ENCODE measurements at regions not wholly inside any gene's neighbourhood (a gene's known extent, or its start where the extent isn't known, plus 50 kb on each side); places are given as distances from the start of the nearest gene placed in this dataset.

GRCh38 chr7:47188653-47189315 is 393.1 kb downstream of the TNS3 start:
- no peak for DNase-seq (ENCODE audit: low read depth in 1 of 2, low spot score in 2 of 2)
- Histone ChIP-seq H3K4me3 (ENCODE audit: extremely low read depth in 1 of 4, insufficient read depth in 2 of 4, low read depth in 3 of 4, low read length in 4 of 4) (no peak overlapping the region), H3K23me2 (ENCODE audit: low read depth, low read length) (no peaks in the 10 kb centered on the region), H3K14ac (ENCODE audit: insufficient read length) (no peak overlapping the region), H2BK5ac (ENCODE audit: low read depth, low read length) (no peak overlapping the region), H3K79me1 (ENCODE audit: low read depth, low read length) (no peaks in the 10 kb centered on the region), H3K18ac (ENCODE audit: extremely low read depth, low read length) (no peak overlapping the region), H3K79me2 (ENCODE audit: control insufficient read depth in 1 of 2, insufficient read depth in 2 of 2, low read length in 2 of 2) (no peaks in the 10 kb centered on the region), H2BK12ac (ENCODE audit: low read depth, low read length) (no peak overlapping the region), H2AFZ (ENCODE audit: low read length) (no peak overlapping the region), H2AK5ac (ENCODE audit: low read depth, low read length) (no peak overlapping the region), H2BK20ac (ENCODE audit: low read length) (no peak overlapping the region), H3K27me3 (replicated peaks in 1 of 4; ENCODE audit: control insufficient read depth in 3 of 4, extremely low read depth in 1 of 4, insufficient read depth in 3 of 4, low read length in 3 of 4) (no peaks in the 10 kb centered on the region; a peak in 1 of 7 replicates), H3K9ac (replicated peaks in 1 of 4; ENCODE audit: extremely low read depth in 1 of 4, low read depth in 3 of 4, low read length in 3 of 4) (no peak overlapping the region), H4K8ac (ENCODE audit: extremely low read depth, insufficient read depth, low read length) (no peak overlapping the region), H4K91ac (replicated peaks; ENCODE audit: insufficient read length, low read length) (no peak overlapping the region), H3K23ac (ENCODE audit: insufficient read length) (no peak overlapping the region), H3K27ac (ENCODE audit: low read depth, low read length) (no peak overlapping the region), H4K5ac (ENCODE audit: insufficient read length, low read depth, low read length) (no peak overlapping the region), H3K4me1 (replicated peaks in 1 of 4; ENCODE audit: control insufficient read depth in 3 of 4, insufficient read depth in 4 of 4, low read length in 3 of 4) (no peaks in the 10 kb centered on the region), H3K56ac (replicated peaks; ENCODE audit: insufficient read length, low read depth, low read length) (no peak overlapping the region), H3K9me3 (ENCODE audit: insufficient read depth in 2 of 2, low read depth in 1 of 2, low read length in 1 of 2) (no peaks in the 10 kb centered on the region), H2BK120ac (replicated peaks; ENCODE audit: low read depth, low read length) (no peak overlapping the region), H3K4me2 (ENCODE audit: insufficient read depth in 1 of 2, low read depth in 2 of 2, low read length in 2 of 2) (no peak overlapping the region), H2BK15ac (ENCODE audit: low read length) (no peak overlapping the region), H3K36me3 (ENCODE audit: control insufficient read depth in 2 of 4, insufficient read depth in 4 of 4, low read length in 3 of 4) (no peaks in the 10 kb centered on the region), H4K20me1 (replicated peaks in 1 of 2; ENCODE audit: control insufficient read depth in 1 of 2, insufficient read depth in 2 of 2, low read length in 2 of 2) (no peaks in the 10 kb centered on the region), H3K4ac (replicated peaks; ENCODE audit: insufficient read length, low read depth, low read length) (no peak overlapping the region)
- CTCF ChIA-PET (ENCODE audit: partially characterized antibody), result interaction anchor here (1.9 kb wide), 1 partner anchor 88 kb away, joined by 5 read pairs; no protein-coding TSS in a partner anchor
- 88% methylated on average over 2 of the region's 2 CpGs; no CpG with 5 or more reads in 1 of the 2 experiments for WGBS, 2 experiments (ENCODE audit: extremely low coverage in 1 of 2, insufficient coverage in 1 of 2, insufficient read length in 1 of 2, insufficient replicate concordance in 2 of 2, low coverage in 1 of 2, low lambda C conversion rate in 2 of 2, missing lambda C conversion rate in 1 of 2)
- no peak for FAIRE-seq
- POLR2A ChIA-PET (ENCODE audit: partially characterized antibody), result interaction anchor here (1.3 kb wide), 1 partner anchor 9 kb away, joined by 3 read pairs; no protein-coding TSS in a partner anchor
- TF ChIP-seq ATF2 (IDR thresholded peaks at IDR 0.05; ENCODE audit: low read length) (no peak), E2F6 (IDR thresholded peaks at IDR 0.05) (no peak), SIRT6 (IDR thresholded peaks at IDR 0.05; ENCODE audit: low read length) (no peak), PHF8 (conservative IDR thresholded peaks at IDR 0.05; ENCODE audit: low read depth, low read length) (no peak), TAF7 (optimal IDR thresholded peaks at IDR 0.05; ENCODE audit: borderline replicate concordance, low read depth, low read length) (no peak), BRCA1 (IDR thresholded peaks at IDR 0.05; ENCODE audit: low read depth, low read length) (no peak), ZNF274 (IDR thresholded peaks at IDR 0.05; ENCODE audit: borderline replicate concordance, extremely low read depth, low read length) (no peak), POLR2AphosphoS5 (IDR thresholded peaks at IDR 0.05; ENCODE audit: low read depth, low read length) (no peak)

Data from H1 (cell line).